ENCODE measurements at regions not wholly inside any gene's neighbourhood (a gene's known extent, or its start where the extent isn't known, plus 50 kb on each side); places are given as distances from the start of the nearest gene placed in this dataset.

DNA sequence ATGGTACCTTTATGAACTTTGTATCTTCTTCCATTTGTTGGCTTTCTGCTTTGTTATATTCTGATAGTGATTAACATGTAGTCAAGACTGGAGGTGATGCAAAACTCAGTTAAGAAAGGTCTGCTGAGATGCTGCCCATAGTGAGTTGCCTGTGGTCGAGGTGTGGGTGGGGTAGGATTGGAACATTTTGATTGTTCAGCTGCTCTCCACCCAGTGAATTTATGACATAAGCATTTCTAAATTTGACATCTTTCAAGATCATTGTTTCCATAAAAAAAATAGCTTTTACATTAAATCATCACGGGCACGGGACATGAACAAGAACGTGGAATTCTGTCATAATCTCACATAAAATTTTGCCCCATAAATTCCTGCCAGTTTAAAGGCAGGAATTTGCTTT is 146.6 kb upstream of the POU3F2 start:
- TF ChIP-seq, protein P1, sequence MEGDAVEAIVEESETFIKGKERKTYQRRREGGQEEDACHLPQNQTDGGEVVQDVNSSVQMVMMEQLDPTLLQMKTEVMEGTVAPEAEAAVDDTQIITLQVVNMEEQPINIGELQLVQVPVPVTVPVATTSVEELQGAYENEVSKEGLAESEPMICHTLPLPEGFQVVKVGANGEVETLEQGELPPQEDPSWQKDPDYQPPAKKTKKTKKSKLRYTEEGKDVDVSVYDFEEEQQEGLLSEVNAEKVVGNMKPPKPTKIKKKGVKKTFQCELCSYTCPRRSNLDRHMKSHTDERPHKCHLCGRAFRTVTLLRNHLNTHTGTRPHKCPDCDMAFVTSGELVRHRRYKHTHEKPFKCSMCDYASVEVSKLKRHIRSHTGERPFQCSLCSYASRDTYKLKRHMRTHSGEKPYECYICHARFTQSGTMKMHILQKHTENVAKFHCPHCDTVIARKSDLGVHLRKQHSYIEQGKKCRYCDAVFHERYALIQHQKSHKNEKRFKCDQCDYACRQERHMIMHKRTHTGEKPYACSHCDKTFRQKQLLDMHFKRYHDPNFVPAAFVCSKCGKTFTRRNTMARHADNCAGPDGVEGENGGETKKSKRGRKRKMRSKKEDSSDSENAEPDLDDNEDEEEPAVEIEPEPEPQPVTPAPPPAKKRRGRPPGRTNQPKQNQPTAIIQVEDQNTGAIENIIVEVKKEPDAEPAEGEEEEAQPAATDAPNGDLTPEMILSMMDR (IDR thresholded peaks at IDR 0.05) = no peak
- no peak for TF ChIP-seq POLR2A (IDR thresholded peaks at IDR 0.05)
